Subcutaneous abdominal adipose tissue (tissue), 5 donors: ENCODE measurements at regions not wholly inside any gene's neighbourhood (a gene's known extent, or its start where the extent isn't known, plus 50 kb on each side); places are given as distances from the start of the nearest gene placed in this dataset.

Experiments used
- H3K27ac ChIP-seq: one replicate; pipeline ENCODE4 v1.7.0; 2013; ENCODE audit warnings: low read depth, mild to moderate bottlenecking, inconsistent platforms, low read length, moderate library complexity
- H3K27me3 ChIP-seq, 5 donors: one replicate each; pipeline ENCODE4 v1.7.0; 2013; ENCODE audit warnings: low read length in 5 of 5, inconsistent platforms in 1 of 5; ENCODE audit not compliant: control insufficient read depth in 5 of 5, insufficient read depth in 4 of 5
- H3K36me3 ChIP-seq, 5 donors: one replicate each; pipeline ENCODE4 v1.7.0; 2013; ENCODE audit warnings: low read length in 5 of 5; ENCODE audit not compliant: control insufficient read depth in 5 of 5, insufficient read depth in 5 of 5
- H3K4me1 ChIP-seq, 5 donors: one replicate each; pipeline ENCODE4 v1.7.0; 2013; ENCODE audit warnings: low read length in 5 of 5, mild to moderate bottlenecking in 3 of 5, moderate library complexity in 1 of 5; ENCODE audit not compliant: control insufficient read depth in 5 of 5, insufficient read depth in 5 of 5
- H3K4me3 ChIP-seq, 5 donors: one replicate each; pipeline ENCODE4 v1.7.0; 2013; ENCODE audit warnings: low read length in 5 of 5, low read depth in 1 of 5
- H3K9ac ChIP-seq, 5 donors: one replicate each; pipeline ENCODE4 v1.7.0; 2013; ENCODE audit warnings: low read length in 5 of 5, mild to moderate bottlenecking in 4 of 5, moderate library complexity in 3 of 5
- H3K9me3 ChIP-seq, 5 donors: one replicate each; pipeline ENCODE4 v1.7.0; 2013; ENCODE audit warnings: low read length in 5 of 5; ENCODE audit not compliant: control insufficient read depth in 5 of 5
- donor health status: healthy.
- donor health status: healthy.
- donor health status: healthy.
- donor health status: healthy.
- donor health status: healthy.

DNA sequence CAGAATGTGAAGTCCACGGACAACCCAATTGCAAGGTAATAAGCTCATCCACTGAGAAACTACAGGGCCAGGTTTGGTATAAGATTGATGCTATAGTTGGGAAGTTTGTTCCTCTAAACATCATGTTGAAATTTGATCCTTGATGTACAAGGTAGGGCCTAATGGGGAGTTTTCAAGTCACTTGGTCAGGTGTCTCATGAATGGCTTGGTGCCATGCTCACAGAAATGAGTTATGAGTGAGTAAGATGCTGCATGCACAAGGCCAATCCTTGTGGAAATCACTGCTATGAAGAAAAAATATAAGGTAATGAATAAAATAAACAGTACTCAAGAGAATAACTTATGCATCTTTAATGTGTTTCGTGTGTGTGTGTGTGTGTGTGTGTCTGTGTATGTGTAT is 1891.2 kb downstream of the NCAM2 start:
- no peaks in the 10 kb centered on the region for H3K36me3 ChIP-seq
- H3K27ac ChIP-seq, result no peak overlapping the region
- no peaks in the 10 kb centered on the region for H3K27me3 ChIP-seq
- H3K4me1 ChIP-seq, result peaks cover 0 to 10% (median 0%) of the 10 kb centered on the region in 5 donors
- no peak overlapping the region for H3K4me3 ChIP-seq
- H3K9me3 ChIP-seq, result no peaks in the 10 kb centered on the region
- H3K9ac ChIP-seq, result no peak overlapping the region

DNA sequence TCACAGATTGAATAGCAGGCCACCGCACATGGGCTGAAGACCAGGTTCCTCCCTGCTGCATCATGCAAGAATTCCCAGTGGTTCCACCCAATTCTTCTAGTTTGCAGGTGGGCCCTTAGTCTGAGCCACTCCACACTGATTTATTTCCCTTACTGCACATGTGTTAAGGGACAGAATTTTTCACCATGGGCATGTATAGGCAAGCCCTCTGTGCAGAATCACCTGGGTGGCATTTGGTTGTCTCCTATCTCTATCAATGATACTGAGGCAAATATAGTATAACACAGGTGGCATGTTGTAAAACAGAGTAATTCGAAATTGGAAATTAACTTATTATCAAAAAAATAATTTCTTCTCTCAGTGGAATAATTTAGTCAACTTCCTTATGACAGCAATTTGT is 1892.4 kb downstream of the NCAM2 start:
- Histone ChIP-seq H3K9me3 (no peaks in the 10 kb centered on the region), H3K4me1 (peaks cover 0 to 10% (median 0%) of the 10 kb centered on the region in 5 donors), H3K9ac (no peak overlapping the region), H3K36me3 (no peaks in the 10 kb centered on the region), H3K4me3 (no peak overlapping the region), H3K27me3 (no peaks in the 10 kb centered on the region), H3K27ac (no peak overlapping the region)

DNA sequence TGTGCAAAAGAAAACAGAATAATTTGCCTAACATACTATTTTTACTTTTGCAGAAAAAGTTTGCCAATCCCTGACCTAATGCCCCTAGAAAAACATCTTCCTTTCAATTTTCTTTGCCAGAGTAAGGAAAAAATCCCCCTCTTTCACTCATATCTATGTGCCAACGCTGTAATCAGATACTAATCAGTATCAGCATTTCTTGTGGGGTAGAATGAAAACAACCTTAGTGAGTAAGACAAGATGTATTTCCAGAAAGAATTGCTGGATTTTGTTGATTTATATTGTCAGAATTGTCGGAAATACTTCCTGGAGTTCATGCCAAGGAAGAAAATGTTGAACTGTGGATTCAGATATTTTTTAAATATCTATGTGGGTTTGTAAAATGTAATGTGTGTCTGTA is 1893.8 kb downstream of the NCAM2 start:
- Histone ChIP-seq H3K9ac (no peak overlapping the region), H3K36me3 (no peaks in the 10 kb centered on the region), H3K9me3 (no peaks in the 10 kb centered on the region), H3K27me3 (no peaks in the 10 kb centered on the region), H3K4me3 (no peak overlapping the region), H3K27ac (no peak overlapping the region), H3K4me1 (peaks cover 0 to 10% (median 0%) of the 10 kb centered on the region in 5 donors)

DNA sequence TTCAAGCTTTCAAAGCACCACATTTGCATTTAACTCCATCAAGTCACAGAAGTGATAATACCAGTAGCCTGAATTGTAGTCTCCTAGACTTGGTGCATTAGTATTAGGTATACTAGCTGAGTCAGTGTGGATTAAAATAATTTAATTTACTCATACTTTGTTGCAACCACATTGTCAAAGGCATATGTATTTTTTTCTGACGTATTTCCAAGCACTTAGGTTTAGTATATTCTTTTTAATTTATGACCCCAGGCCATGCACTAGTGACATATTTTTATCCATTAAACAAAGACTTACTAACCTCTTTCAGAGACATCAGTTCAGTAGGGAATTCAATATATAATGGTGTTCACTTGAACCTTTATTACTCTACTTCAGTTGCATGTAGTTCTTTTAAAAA is 1894.5 kb downstream of the NCAM2 start:
- Histone ChIP-seq H3K9me3 (no peaks in the 10 kb centered on the region), H3K4me3 (no peak overlapping the region), H3K9ac (no peak overlapping the region), H3K27ac (no peak overlapping the region), H3K36me3 (no peaks in the 10 kb centered on the region), H3K4me1 (peaks cover 0 to 10% (median 0%) of the 10 kb centered on the region in 5 donors), H3K27me3 (no peaks in the 10 kb centered on the region)

DNA sequence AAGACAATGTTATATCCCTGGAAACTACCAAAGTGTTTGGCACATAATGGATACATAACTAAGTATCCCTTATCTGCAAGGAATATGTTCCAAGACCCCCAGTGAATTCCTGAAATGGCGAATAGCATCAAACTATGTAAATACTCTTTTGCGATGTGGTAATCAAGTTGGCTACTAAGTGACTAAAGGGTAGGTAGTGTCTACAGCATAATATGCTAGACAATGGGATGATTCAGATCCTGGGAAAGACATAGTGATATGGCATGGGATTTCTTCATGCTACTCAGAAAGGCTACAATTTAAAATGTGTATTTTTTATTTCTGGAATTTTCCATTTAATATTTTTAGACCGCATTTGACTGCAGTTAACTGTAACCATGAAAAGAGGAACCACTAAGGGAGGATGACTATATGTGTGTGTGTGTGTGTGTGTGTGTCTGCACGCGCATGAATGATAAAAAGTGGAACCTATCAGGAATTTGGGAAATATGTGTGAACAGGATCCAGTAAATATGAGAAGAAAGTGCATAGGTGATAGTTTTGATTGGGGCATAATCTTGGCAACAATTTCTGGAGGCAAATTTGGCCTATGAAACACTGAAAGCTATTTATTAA is 1899.9 kb downstream of the NCAM2 start:
- Histone ChIP-seq H3K9me3 (no peaks in the 10 kb centered on the region), H3K27ac (no peak overlapping the region), H3K27me3 (no peaks in the 10 kb centered on the region), H3K9ac (no peak overlapping the region), H3K4me3 (no peak overlapping the region), H3K4me1 (no peaks in the 10 kb centered on the region), H3K36me3 (no peaks in the 10 kb centered on the region)

DNA sequence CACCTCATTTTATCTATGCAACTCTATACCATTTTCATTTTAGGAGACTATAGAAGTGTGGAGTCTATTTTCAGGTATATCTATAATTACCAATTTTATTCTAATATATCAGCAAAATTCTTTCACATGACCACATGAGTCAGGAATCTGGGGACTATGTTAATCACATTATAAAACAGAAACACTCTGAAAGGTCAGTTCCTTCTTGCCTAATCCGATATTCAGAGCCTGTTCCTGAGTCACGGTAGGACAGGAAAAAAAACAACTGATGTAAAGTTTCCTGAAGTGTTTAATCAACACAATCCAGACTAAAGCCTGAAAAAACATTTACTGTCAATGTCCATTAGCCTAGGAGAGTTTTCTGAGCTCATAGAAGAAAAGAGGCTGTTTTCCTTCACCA is 1902.3 kb downstream of the NCAM2 start:
- Histone ChIP-seq H3K27ac (no peak overlapping the region), H3K36me3 (no peaks in the 10 kb centered on the region), H3K4me3 (no peak overlapping the region), H3K9me3 (no peaks in the 10 kb centered on the region), H3K27me3 (no peaks in the 10 kb centered on the region), H3K9ac (no peak overlapping the region), H3K4me1 (no peaks in the 10 kb centered on the region)

DNA sequence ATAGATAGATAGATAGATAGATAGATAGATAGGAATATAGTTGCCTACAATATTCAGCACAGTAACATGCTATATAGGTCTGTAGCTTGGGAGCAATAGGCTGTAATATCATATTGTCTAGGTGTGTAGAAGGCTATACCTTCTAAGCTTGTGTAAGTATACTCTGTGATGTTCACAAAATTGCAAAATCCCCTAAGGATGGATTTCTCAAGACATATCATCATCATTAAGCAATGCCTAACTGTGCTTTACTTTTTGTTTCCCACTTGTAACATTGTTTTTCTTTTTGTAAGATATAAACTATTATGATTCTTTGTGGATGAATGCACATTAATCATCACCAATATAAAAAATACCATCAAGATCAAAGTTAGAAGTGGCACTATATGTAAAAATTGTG is 1905.6 kb downstream of the NCAM2 start:
- Histone ChIP-seq H3K4me3 (no peak overlapping the region), H3K27me3 (no peaks in the 10 kb centered on the region), H3K9ac (no peak overlapping the region), H3K36me3 (no peaks in the 10 kb centered on the region), H3K27ac (no peak overlapping the region), H3K4me1 (no peaks in the 10 kb centered on the region), H3K9me3 (no peaks in the 10 kb centered on the region)

DNA sequence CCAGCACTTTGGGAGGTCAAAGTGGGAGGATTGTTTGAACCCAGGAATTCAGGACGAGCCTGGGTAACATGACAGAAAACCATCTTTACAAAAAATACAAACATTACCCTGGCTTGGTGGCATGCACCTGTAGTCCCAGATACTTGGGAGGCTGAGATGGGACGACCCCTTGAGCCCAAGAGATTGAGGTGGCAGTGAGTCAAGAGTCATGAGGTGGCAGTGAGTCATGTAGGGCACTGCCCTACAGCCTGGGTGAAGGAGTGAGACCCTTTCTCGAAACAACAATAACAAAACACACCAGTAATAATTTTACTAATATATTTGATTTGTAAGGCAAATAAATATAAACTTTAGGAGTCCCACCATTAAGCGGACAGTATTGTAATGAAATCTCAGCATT is 1906.2 kb downstream of the NCAM2 start:
- Histone ChIP-seq H3K9me3 (no peaks in the 10 kb centered on the region), H3K27ac (no peak overlapping the region), H3K4me1 (no peaks in the 10 kb centered on the region), H3K4me3 (no peak overlapping the region), H3K9ac (no peak overlapping the region), H3K36me3 (no peaks in the 10 kb centered on the region), H3K27me3 (no peaks in the 10 kb centered on the region)

DNA sequence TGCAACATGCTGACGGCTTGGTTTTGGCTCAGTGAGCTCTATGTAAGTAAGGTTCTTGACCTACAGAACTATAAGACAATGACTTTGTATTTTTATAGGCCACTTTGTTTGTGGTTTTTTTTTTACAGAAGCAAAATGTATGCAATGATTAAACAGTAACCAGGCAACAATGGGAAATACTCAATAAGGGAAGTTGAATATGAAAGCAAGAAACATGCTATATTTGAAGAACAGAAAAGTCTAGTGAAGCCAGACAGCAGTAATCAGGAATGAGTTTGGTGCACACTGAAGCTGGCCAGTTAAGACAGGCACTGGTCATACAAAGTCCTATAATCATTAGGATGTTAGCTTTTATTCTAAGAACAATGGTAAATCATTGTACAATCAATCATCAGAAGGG is 1926.8 kb downstream of the NCAM2 start:
- no peaks in the 10 kb centered on the region for H3K4me1 ChIP-seq
- H3K27me3 ChIP-seq, result no peaks in the 10 kb centered on the region
- no peak overlapping the region for H3K4me3 ChIP-seq
- H3K27ac ChIP-seq, result no peak overlapping the region
- no peaks in the 10 kb centered on the region for H3K9me3 ChIP-seq
- no peaks in the 10 kb centered on the region for H3K36me3 ChIP-seq
- H3K9ac ChIP-seq, result no peak overlapping the region

DNA sequence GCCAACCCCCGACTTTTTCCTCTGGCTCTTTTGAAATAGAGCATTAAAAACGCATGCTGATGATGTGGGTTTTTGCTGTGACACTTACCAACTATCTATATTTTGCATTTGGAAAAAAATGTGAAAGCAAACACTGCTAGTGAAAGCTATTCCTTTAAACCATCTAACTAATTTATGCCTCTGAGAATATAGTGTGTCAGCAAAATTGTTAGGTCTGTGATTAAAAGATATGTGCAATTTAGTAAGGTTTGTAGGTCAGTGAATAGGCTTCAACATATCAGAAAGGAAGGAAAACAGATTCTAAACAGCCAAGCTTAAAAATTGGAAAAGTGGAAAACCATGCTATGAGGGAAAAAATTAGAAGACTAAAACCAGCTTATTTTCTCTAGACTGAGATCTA is 1929.3 kb downstream of the NCAM2 start:
- Histone ChIP-seq H3K4me3 (no peak overlapping the region), H3K27me3 (no peaks in the 10 kb centered on the region), H3K4me1 (no peaks in the 10 kb centered on the region), H3K9me3 (no peaks in the 10 kb centered on the region), H3K9ac (no peak overlapping the region), H3K36me3 (no peaks in the 10 kb centered on the region), H3K27ac (no peak overlapping the region)
